ENCODE measurements at regions not wholly inside any gene's neighbourhood (a gene's known extent, or its start where the extent isn't known, plus 50 kb on each side); places are given as distances from the start of the nearest gene placed in this dataset.

- no peak overlapping the region for H3K4me2 ChIP-seq (ENCODE audit: control insufficient read depth, extremely low read depth, insufficient read depth, low read depth, low read length)
- peaks cover 26% of the 10 kb centered on the region for H3K27me3 ChIP-seq (ENCODE audit: control insufficient read depth, extremely low read depth, insufficient read depth, low read length)
- dilution Hi-C loops (cut with MboI; ENCODE audit: extremely low pct_ligation_motif_present, low sequenced_read_pairs): no loop called here
- H3K27ac ChIP-seq (ENCODE audit: control insufficient read depth, insufficient read depth, low read length): no peak overlapping the region
- H3K4me1 ChIP-seq (ENCODE audit: control insufficient read depth, extremely low read depth, insufficient read depth, low read length): no peaks in the 10 kb centered on the region
- TF ChIP-seq CTCF (optimal IDR thresholded peaks at IDR 0.05 in 1 of 3, IDR thresholded peaks at IDR 0.05 in 1 of 3, conservative IDR thresholded peaks at IDR 0.05 in 1 of 3; ENCODE audit: extremely low read depth in 1 of 3, insufficient read depth in 2 of 3, low read length in 3 of 3) (no peak), EZH2 (IDR thresholded peaks at IDR 0.05; ENCODE audit: low read length) (no peak)
- FAIRE-seq: no peak
- H3K4me3 ChIP-seq (ENCODE audit: control insufficient read depth in 2 of 3, extremely low read depth in 1 of 3, insufficient read depth in 2 of 3, low read depth in 1 of 3, low read length in 3 of 3): no peak overlapping the region
- no peaks in the 10 kb centered on the region for H3K36me3 ChIP-seq (ENCODE audit: control insufficient read depth in 2 of 2, extremely low read depth in 1 of 2, insufficient read depth in 2 of 2, low read length in 2 of 2)
- no peak for DNase-seq (ENCODE audit: low read depth, low spot score)
- no peaks in the 10 kb centered on the region for H3K9me1 ChIP-seq (ENCODE audit: control insufficient read depth, extremely low read depth, insufficient read depth, low read length)
- H3K79me2 ChIP-seq (ENCODE audit: control insufficient read depth, insufficient read depth, low read length): no peaks in the 10 kb centered on the region
- no peak overlapping the region for H3K9ac ChIP-seq (ENCODE audit: control insufficient read depth, extremely low read depth, insufficient read depth, low read length)
- no peaks in the 10 kb centered on the region for H3K9me3 ChIP-seq (ENCODE audit: control insufficient read depth, low read depth, low read length)
- no peaks in the 10 kb centered on the region for H4K20me1 ChIP-seq (ENCODE audit: control insufficient read depth, extremely low read depth, insufficient read depth, low read length)
- H2AFZ ChIP-seq (ENCODE audit: control insufficient read depth, low read length): no peak overlapping the region
Measured at GRCh38 chr4:111984169-111984819, 161.0 kb upstream of the FAM241A start.

- no peak for TF ChIP-seq EZH2 (IDR thresholded peaks at IDR 0.05; ENCODE audit: low read length)
- no peak for TF ChIP-seq CTCF (optimal IDR thresholded peaks at IDR 0.05 in 1 of 3, IDR thresholded peaks at IDR 0.05 in 1 of 3, conservative IDR thresholded peaks at IDR 0.05 in 1 of 3; ENCODE audit: extremely low read depth in 1 of 3, insufficient read depth in 2 of 3, low read length in 3 of 3)
- dilution Hi-C loops (cut with MboI; ENCODE audit: extremely low pct_ligation_motif_present, low sequenced_read_pairs): no loop called here
- Histone ChIP-seq H3K27me3 (ENCODE audit: control insufficient read depth, extremely low read depth, insufficient read depth, low read length) (peaks cover 26% of the 10 kb centered on the region), H3K36me3 (ENCODE audit: control insufficient read depth in 2 of 2, extremely low read depth in 1 of 2, insufficient read depth in 2 of 2, low read length in 2 of 2) (no peaks in the 10 kb centered on the region), H3K27ac (ENCODE audit: control insufficient read depth, insufficient read depth, low read length) (no peak overlapping the region), H3K9ac (ENCODE audit: control insufficient read depth, extremely low read depth, insufficient read depth, low read length) (no peak overlapping the region), H2AFZ (ENCODE audit: control insufficient read depth, low read length) (no peak overlapping the region), H3K9me1 (ENCODE audit: control insufficient read depth, extremely low read depth, insufficient read depth, low read length) (no peaks in the 10 kb centered on the region), H4K20me1 (ENCODE audit: control insufficient read depth, extremely low read depth, insufficient read depth, low read length) (no peaks in the 10 kb centered on the region), H3K9me3 (ENCODE audit: control insufficient read depth, low read depth, low read length) (no peaks in the 10 kb centered on the region), H3K4me3 (ENCODE audit: control insufficient read depth in 2 of 3, extremely low read depth in 1 of 3, insufficient read depth in 2 of 3, low read depth in 1 of 3, low read length in 3 of 3) (no peak overlapping the region), H3K4me1 (ENCODE audit: control insufficient read depth, extremely low read depth, insufficient read depth, low read length) (no peaks in the 10 kb centered on the region), H3K4me2 (ENCODE audit: control insufficient read depth, extremely low read depth, insufficient read depth, low read depth, low read length) (no peak overlapping the region), H3K79me2 (ENCODE audit: control insufficient read depth, insufficient read depth, low read length) (no peaks in the 10 kb centered on the region)
- DNase-seq (ENCODE audit: low read depth, low spot score) (no peak), FAIRE-seq (no peak)
Measured at GRCh38 chr4:111985426-111985825, 159.8 kb upstream of the FAM241A start.

All from keratinocyte (primary cell).